Gastrocnemius medialis (tissue), 4 donors: ENCODE measurements at regions not wholly inside any gene's neighbourhood (a gene's known extent, or its start where the extent isn't known, plus 50 kb on each side); places are given as distances from the start of the nearest gene placed in this dataset.

Source experiments
- POLR2A ChIP-seq, 2 donors: fragments of 450-650 bp; IDR thresholded peaks; one replicate each; pipeline ENCODE4 v1.6.1; 2017; ENCODE audit warnings: antibody characterized with exemption in 2 of 2, mild to moderate bottlenecking in 2 of 2, moderate library complexity in 2 of 2
- TF ChIP-seq, protein P1 (sequence below), 5 experiments: fragments of 450-650 bp in 3 of 5; fragments of 200-600 bp in 2 of 5; sonication (generic) in 2 of 5; IDR thresholded peaks in 4 of 5; conservative IDR thresholded peaks in 1 of 5; 1 replicate in 4 of 5; 2 replicates in 1 of 5; pipeline ENCODE4 v1.5.1; 2016 to 2019; ENCODE audit warnings: antibody characterized with exemption in 5 of 5, mild to moderate bottlenecking in 3 of 5, moderate library complexity in 3 of 5

GRCh38 chr4:144575181-144575580, 70.8 kb upstream of the HHIP start:
- TF ChIP-seq, protein P1, sequence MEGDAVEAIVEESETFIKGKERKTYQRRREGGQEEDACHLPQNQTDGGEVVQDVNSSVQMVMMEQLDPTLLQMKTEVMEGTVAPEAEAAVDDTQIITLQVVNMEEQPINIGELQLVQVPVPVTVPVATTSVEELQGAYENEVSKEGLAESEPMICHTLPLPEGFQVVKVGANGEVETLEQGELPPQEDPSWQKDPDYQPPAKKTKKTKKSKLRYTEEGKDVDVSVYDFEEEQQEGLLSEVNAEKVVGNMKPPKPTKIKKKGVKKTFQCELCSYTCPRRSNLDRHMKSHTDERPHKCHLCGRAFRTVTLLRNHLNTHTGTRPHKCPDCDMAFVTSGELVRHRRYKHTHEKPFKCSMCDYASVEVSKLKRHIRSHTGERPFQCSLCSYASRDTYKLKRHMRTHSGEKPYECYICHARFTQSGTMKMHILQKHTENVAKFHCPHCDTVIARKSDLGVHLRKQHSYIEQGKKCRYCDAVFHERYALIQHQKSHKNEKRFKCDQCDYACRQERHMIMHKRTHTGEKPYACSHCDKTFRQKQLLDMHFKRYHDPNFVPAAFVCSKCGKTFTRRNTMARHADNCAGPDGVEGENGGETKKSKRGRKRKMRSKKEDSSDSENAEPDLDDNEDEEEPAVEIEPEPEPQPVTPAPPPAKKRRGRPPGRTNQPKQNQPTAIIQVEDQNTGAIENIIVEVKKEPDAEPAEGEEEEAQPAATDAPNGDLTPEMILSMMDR (IDR thresholded peaks at IDR 0.05 in 4 of 5, conservative IDR thresholded peaks at IDR 0.05 in 1 of 5) = no peak
- TF ChIP-seq POLR2A (IDR thresholded peaks at IDR 0.05) = no peak
